ENCODE measurements at regions not wholly inside any gene's neighbourhood (a gene's known extent, or its start where the extent isn't known, plus 50 kb on each side); places are given as distances from the start of the nearest gene placed in this dataset.

DNA sequence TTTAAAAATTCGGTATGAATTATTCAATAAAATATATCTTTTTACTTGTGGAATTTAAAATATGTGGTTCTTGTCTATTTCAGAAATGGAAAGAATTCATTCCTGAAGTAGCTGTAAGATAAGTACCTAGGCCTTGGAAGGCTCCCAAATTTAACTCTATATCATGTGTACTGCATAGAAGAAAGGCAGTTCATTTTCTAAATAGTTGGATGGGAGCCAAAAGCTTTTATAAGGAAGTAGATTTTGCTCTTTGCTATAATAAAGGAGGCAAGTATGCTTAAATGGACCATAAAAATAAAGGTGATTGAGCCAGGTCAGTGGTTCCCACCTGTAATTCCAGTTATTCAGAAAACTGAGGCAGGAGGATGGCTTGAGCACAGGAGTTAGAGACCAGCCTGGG is 187.5 kb downstream of the ATXN7L3B start:
- Histone ChIP-seq H3K4me2 (ENCODE audit: low read depth, low read length) (no peak overlapping the region), H3K4me3 (replicated peaks in 1 of 3; ENCODE audit: insufficient read depth in 1 of 3, low read depth in 2 of 3, low read length in 3 of 3) (no peak overlapping the region), H3K4me1 (ENCODE audit: insufficient read depth, low read length) (no peaks in the 10 kb centered on the region), H3K36me3 (replicated peaks in 1 of 2; ENCODE audit: control insufficient read depth in 1 of 2, insufficient read depth in 2 of 2, low read length in 2 of 2) (no peaks in the 10 kb centered on the region), H3K27ac (ENCODE audit: extremely low read length, insufficient read depth, low read length) (no peak overlapping the region), H3K9me3 (ENCODE audit: low read length) (no peaks in the 10 kb centered on the region), H2AFZ (ENCODE audit: low read length) (no peak overlapping the region), H3K79me2 (ENCODE audit: insufficient read depth, low read length) (no peaks in the 10 kb centered on the region), H4K20me1 (ENCODE audit: insufficient read depth, low read length) (no peaks in the 10 kb centered on the region), H3K27me3 (ENCODE audit: control insufficient read depth in 1 of 2, insufficient read depth in 2 of 2, low read length in 2 of 2) (no peaks in the 10 kb centered on the region), H3K9ac (ENCODE audit: insufficient read depth, low read depth, low read length) (no peak overlapping the region)
- FAIRE-seq (no peak), ATAC-seq (no peak), DNase-seq (ENCODE audit: low spot score) (no peak)
- 3% methylated on average over 1 of the region's 1 CpG for WGBS (ENCODE audit: low lambda C conversion rate)
- in situ Hi-C loops (cut with HindIII; ENCODE audit: extremely low pct_ligation_motif_present, low pct_unique_long_range_greater_than_20kb) = no loop called here
- intact Hi-C loops (cut with micrococcal nuclease; ENCODE audit: unreplicated experiment) = no loop called here
- CTCF ChIA-PET (ENCODE audit: low intra/inter-chr PET ratio, low total read pairs) = no interaction called here
- POLR2A ChIA-PET = no interaction called here
- BruUV-seq (replicated peaks) = no TSS peak
- no peak for TF ChIP-seq KAT2B (IDR thresholded peaks at IDR 0.05; ENCODE audit: borderline replicate concordance, low read depth, low read length)
- TF ChIP-seq FOXP1 (IDR thresholded peaks at IDR 0.05) = no peak
- TF ChIP-seq FOXP1 (CRISPR knock-in tag; IDR thresholded peaks at IDR 0.05) = no peak
- TF ChIP-seq, protein P1, sequence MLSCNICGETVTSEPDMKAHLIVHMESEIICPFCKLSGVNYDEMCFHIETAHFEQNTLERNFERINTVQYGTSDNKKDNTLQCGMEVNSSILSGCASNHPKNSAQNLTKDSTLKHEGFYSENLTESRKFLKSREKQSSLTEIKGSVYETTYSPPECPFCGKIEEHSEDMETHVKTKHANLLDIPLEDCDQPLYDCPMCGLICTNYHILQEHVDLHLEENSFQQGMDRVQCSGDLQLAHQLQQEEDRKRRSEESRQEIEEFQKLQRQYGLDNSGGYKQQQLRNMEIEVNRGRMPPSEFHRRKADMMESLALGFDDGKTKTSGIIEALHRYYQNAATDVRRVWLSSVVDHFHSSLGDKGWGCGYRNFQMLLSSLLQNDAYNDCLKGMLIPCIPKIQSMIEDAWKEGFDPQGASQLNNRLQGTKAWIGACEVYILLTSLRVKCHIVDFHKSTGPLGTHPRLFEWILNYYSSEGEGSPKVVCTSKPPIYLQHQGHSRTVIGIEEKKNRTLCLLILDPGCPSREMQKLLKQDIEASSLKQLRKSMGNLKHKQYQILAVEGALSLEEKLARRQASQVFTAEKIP (CRISPR knock-in tag; IDR thresholded peaks at IDR 0.05; ENCODE audit: borderline replicate concordance) = no peak
- no peak for TF ChIP-seq ZNF326 (CRISPR knock-in tag; IDR thresholded peaks at IDR 0.05; ENCODE audit: borderline replicate concordance)
- TF ChIP-seq NCOA5 (CRISPR knock-in tag; IDR thresholded peaks at IDR 0.05) = no peak
- TF ChIP-seq, protein P2, sequence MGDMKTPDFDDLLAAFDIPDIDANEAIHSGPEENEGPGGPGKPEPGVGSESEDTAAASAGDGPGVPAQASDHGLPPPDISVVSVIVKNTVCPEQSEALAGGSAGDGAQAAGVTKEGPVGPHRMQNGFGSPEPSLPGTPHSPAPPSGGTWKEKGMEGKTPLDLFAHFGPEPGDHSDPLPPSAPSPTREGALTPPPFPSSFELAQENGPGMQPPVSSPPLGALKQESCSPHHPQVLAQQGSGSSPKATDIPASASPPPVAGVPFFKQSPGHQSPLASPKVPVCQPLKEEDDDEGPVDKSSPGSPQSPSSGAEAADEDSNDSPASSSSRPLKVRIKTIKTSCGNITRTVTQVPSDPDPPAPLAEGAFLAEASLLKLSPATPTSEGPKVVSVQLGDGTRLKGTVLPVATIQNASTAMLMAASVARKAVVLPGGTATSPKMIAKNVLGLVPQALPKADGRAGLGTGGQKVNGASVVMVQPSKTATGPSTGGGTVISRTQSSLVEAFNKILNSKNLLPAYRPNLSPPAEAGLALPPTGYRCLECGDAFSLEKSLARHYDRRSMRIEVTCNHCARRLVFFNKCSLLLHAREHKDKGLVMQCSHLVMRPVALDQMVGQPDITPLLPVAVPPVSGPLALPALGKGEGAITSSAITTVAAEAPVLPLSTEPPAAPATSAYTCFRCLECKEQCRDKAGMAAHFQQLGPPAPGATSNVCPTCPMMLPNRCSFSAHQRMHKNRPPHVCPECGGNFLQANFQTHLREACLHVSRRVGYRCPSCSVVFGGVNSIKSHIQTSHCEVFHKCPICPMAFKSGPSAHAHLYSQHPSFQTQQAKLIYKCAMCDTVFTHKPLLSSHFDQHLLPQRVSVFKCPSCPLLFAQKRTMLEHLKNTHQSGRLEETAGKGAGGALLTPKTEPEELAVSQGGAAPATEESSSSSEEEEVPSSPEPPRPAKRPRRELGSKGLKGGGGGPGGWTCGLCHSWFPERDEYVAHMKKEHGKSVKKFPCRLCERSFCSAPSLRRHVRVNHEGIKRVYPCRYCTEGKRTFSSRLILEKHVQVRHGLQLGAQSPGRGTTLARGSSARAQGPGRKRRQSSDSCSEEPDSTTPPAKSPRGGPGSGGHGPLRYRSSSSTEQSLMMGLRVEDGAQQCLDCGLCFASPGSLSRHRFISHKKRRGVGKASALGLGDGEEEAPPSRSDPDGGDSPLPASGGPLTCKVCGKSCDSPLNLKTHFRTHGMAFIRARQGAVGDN (CRISPR knock-in tag; IDR thresholded peaks at IDR 0.05) = no peak
- TF ChIP-seq, protein P3, sequence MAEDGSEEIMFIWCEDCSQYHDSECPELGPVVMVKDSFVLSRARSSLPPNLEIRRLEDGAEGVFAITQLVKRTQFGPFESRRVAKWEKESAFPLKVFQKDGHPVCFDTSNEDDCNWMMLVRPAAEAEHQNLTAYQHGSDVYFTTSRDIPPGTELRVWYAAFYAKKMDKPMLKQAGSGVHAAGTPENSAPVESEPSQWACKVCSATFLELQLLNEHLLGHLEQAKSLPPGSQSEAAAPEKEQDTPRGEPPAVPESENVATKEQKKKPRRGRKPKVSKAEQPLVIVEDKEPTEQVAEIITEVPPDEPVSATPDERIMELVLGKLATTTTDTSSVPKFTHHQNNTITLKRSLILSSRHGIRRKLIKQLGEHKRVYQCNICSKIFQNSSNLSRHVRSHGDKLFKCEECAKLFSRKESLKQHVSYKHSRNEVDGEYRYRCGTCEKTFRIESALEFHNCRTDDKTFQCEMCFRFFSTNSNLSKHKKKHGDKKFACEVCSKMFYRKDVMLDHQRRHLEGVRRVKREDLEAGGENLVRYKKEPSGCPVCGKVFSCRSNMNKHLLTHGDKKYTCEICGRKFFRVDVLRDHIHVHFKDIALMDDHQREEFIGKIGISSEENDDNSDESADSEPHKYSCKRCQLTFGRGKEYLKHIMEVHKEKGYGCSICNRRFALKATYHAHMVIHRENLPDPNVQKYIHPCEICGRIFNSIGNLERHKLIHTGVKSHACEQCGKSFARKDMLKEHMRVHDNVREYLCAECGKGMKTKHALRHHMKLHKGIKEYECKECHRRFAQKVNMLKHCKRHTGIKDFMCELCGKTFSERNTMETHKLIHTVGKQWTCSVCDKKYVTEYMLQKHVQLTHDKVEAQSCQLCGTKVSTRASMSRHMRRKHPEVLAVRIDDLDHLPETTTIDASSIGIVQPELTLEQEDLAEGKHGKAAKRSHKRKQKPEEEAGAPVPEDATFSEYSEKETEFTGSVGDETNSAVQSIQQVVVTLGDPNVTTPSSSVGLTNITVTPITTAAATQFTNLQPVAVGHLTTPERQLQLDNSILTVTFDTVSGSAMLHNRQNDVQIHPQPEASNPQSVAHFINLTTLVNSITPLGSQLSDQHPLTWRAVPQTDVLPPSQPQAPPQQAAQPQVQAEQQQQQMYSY (CRISPR knock-in tag; IDR thresholded peaks at IDR 0.05) = no peak
- TF ChIP-seq NR1H2 (CRISPR knock-in tag; IDR thresholded peaks at IDR 0.05; ENCODE audit: borderline replicate concordance, low read depth) = no peak
- TF ChIP-seq HNRNPL (IDR thresholded peaks at IDR 0.05; ENCODE audit: low read depth, low read length) = no peak
- TF ChIP-seq DMAP1 (CRISPR knock-in tag; IDR thresholded peaks at IDR 0.05) = no peak
- TF ChIP-seq, protein P4, sequence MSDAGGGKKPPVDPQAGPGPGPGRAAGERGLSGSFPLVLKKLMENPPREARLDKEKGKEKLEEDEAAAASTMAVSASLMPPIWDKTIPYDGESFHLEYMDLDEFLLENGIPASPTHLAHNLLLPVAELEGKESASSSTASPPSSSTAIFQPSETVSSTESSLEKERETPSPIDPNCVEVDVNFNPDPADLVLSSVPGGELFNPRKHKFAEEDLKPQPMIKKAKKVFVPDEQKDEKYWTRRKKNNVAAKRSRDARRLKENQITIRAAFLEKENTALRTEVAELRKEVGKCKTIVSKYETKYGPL (CRISPR knock-in tag; IDR thresholded peaks at IDR 0.05) = no peak
- no peak for TF ChIP-seq ZNF10 (CRISPR knock-in tag; IDR thresholded peaks at IDR 0.05; ENCODE audit: borderline replicate concordance, low read depth)
- TF ChIP-seq, protein P5, sequence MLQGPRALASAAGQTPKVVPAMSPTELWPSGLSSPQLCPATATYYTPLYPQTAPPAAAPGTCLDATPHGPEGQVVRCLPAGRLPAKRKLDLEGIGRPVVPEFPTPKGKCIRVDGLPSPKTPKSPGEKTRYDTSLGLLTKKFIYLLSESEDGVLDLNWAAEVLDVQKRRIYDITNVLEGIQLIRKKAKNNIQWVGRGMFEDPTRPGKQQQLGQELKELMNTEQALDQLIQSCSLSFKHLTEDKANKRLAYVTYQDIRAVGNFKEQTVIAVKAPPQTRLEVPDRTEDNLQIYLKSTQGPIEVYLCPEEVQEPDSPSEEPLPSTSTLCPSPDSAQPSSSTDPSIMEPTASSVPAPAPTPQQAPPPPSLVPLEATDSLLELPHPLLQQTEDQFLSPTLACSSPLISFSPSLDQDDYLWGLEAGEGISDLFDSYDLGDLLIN (CRISPR knock-in tag; IDR thresholded peaks at IDR 0.05; ENCODE audit: borderline replicate concordance) = no peak
- no peak for TF ChIP-seq ZNF296 (CRISPR knock-in tag; conservative IDR thresholded peaks at IDR 0.05)

Data from HepG2 (cell line).